IPS-18c (cell line): ENCODE measurements at regions not wholly inside any gene's neighbourhood (a gene's known extent, or its start where the extent isn't known, plus 50 kb on each side); places are given as distances from the start of the nearest gene placed in this dataset.
"Not testable (repeated sequence)": the region's sequence is repeated elsewhere in the genome, so short reads cannot be mapped to it uniquely, and the experiment has no call there.

Source experiments
- H3K4me3 ChIP-seq: 2 replicates; pipeline ENCODE4 v1.7.0; 2013; ENCODE audit warnings: low read depth, mild to moderate bottlenecking, low read length, moderate library complexity; ENCODE audit not compliant: insufficient read depth
- H3K9me3 ChIP-seq: one replicate; pipeline ENCODE4 v1.6.1; 2013; ENCODE audit warnings: mild to moderate bottlenecking, low read length, moderate library complexity; ENCODE audit not compliant: control insufficient read depth, insufficient read depth

- Histone ChIP-seq H3K4me3 (no peak overlapping the region), H3K9me3 (no peaks in the 10 kb centered on the region)
Measured at GRCh38 chr2:439556-440402, 151.9 kb upstream of the ALKAL2 start.

GRCh38 chr2:439077-439476, 151.2 kb upstream of the ALKAL2 start:
- Histone ChIP-seq H3K9me3 (no peaks in the 10 kb centered on the region), H3K4me3 (no peak overlapping the region)

GRCh38 chr2:437756-438393, 150.0 kb upstream of the ALKAL2 start:
- Histone ChIP-seq H3K4me3 (no peak overlapping the region), H3K9me3 (no peaks in the 10 kb centered on the region)

GRCh38 chr2:437180-437579, 149.3 kb upstream of the ALKAL2 start:
- Histone ChIP-seq H3K4me3 (no peak overlapping the region), H3K9me3 (no peaks in the 10 kb centered on the region)

GRCh38 chr2:436205-436604, 148.3 kb upstream of the ALKAL2 start:
- Histone ChIP-seq H3K9me3 (no peaks in the 10 kb centered on the region), H3K4me3 (no peak overlapping the region)

- no peaks in the 10 kb centered on the region for H3K9me3 ChIP-seq
- no peak overlapping the region for H3K4me3 ChIP-seq
Measured at GRCh38 chr2:434625-435024, 146.7 kb upstream of the ALKAL2 start.

- Histone ChIP-seq H3K9me3 (no peaks in the 10 kb centered on the region), H3K4me3 (no peak overlapping the region)
Measured at GRCh38 chr2:433216-433615, 145.3 kb upstream of the ALKAL2 start.

GRCh38 chr2:430291-431040, 142.6 kb upstream of the ALKAL2 start:
- Histone ChIP-seq H3K9me3 (no peaks in the 10 kb centered on the region), H3K4me3 (no peak overlapping the region)

- Histone ChIP-seq H3K4me3 (no peak overlapping the region), H3K9me3 (no peaks in the 10 kb centered on the region)
Measured at GRCh38 chr2:429575-430254, 141.8 kb upstream of the ALKAL2 start.

- no peak overlapping the region for H3K4me3 ChIP-seq
- H3K9me3 ChIP-seq: no peaks in the 10 kb centered on the region
Measured at GRCh38 chr2:429142-429541, 141.3 kb upstream of the ALKAL2 start.

GRCh38 chr2:428591-428990, 140.7 kb upstream of the ALKAL2 start:
- H3K4me3 ChIP-seq: no peak overlapping the region
- H3K9me3 ChIP-seq: no peaks in the 10 kb centered on the region

- H3K9me3 ChIP-seq, H3K4me3 ChIP-seq: not testable (repeated sequence)
Measured at GRCh38 chr2:426696-427095, 138.8 kb upstream of the ALKAL2 start.

GRCh38 chr2:425947-426346, 138.1 kb upstream of the ALKAL2 start:
- H3K9me3 ChIP-seq: no peaks in the 10 kb centered on the region
- H3K4me3 ChIP-seq: no peak overlapping the region

- H3K4me3 ChIP-seq: no peak overlapping the region
- no peaks in the 10 kb centered on the region for H3K9me3 ChIP-seq
Measured at GRCh38 chr2:425243-425642, 137.4 kb upstream of the ALKAL2 start.

GRCh38 chr2:424306-425171, 136.6 kb upstream of the ALKAL2 start:
- no peaks in the 10 kb centered on the region for H3K9me3 ChIP-seq
- H3K4me3 ChIP-seq: no peak overlapping the region

GRCh38 chr2:423479-423878, 135.6 kb upstream of the ALKAL2 start:
- no peak overlapping the region for H3K4me3 ChIP-seq
- H3K9me3 ChIP-seq: no peaks in the 10 kb centered on the region
